ENCODE measurements at regions not wholly inside any gene's neighbourhood (a gene's known extent, or its start where the extent isn't known, plus 50 kb on each side); places are given as distances from the start of the nearest gene placed in this dataset.

DNA sequence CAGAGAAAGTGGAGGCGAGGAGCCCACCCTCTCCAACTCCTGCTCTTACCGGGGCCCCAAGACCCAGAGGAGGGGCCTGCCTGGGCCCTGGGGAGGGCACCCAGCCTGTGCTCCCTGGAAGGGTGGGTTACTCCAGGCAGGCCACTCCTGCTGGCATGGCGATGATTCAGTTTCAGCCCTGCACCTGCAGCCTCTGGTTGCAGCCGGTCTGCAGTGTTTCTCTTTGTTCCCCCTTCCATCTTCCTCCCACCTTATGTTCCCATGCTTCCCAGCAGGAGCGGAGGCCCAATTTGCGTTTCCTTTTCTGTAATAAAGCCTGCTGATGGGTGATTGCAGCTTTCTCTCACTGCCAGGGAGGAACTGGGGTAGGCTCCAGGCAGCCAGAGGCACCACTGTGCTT is 53.2 kb upstream of the FAM20C start:
- no peak for DNase-seq

GRCh38 chr7:139561-140243 is 52.7 kb upstream of the FAM20C start:
- no peak for DNase-seq

- DNase-seq = no peak
Observed at GRCh38 chr7:140996-141395, 51.4 kb upstream of the FAM20C start.

DNA sequence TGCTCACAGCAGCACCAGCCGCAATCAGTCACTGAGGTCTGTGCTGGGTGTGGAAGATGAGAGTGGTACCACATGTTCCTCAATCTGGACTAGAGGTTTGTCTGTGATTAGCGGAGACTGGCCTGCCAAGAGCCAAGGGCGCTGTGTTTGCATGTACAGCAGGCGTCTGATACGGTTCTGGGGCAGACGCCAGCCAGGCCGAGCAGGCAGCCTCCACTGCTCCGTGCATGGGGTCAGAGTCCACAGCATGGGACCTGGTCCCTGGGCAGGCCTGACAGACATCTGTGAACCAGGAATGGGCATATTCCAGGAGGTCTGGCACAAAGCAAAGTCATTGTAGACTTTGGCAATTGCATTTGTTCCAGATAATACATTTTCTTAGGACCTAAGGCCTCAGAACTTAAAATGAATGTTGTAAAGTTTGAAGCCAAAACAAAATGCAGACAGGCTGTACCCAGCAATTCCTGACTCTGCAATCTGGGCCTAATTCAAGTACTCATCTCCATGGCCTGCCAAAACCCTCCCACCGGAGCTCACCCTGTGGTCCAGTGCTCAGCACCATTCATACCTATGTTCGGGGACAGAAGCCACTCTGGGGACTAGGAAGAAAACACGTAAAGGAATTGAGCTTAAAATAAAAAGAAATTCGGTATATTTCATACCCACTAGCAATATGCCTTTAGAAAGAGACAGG is 50.0 kb upstream of the FAM20C start:
- DNase-seq = peak; percentile 59

Measured in left hindlimb (tissue), 1 donor.